Neural crest cell (in vitro differentiated cells): ENCODE measurements at regions not wholly inside any gene's neighbourhood (a gene's known extent, or its start where the extent isn't known, plus 50 kb on each side); places are given as distances from the start of the nearest gene placed in this dataset.
"Not testable (repeated sequence)": the region's sequence is repeated elsewhere in the genome, so short reads cannot be mapped to it uniquely, and the experiment has no call there.

Source experiments
- DNase-seq: peaks from one replicate; pipeline ENCODE4 v3.0.0; 2021; ENCODE audit warnings: low read depth, mixed read lengths, low spot score
- H3K27ac Mint-ChIP-seq: one replicate; pipeline ENCODE4 v1.8.0; 2021; ENCODE audit warnings: mild to moderate bottlenecking, mixed read lengths; ENCODE audit not compliant: unreplicated experiment
- H3K27me3 Mint-ChIP-seq: 2 replicates; pipeline ENCODE4 v1.8.0; 2021; ENCODE audit warnings: low read depth, mild to moderate bottlenecking, mixed read lengths
- H3K36me3 Mint-ChIP-seq: 2 replicates; pipeline ENCODE4 v1.8.0; 2021; ENCODE audit warnings: low read depth, mild to moderate bottlenecking, mixed read lengths
- H3K4me1 Mint-ChIP-seq: 2 replicates; pipeline ENCODE4 v1.8.0; 2021; ENCODE audit warnings: mixed read lengths
- H3K4me3 Mint-ChIP-seq: one replicate; pipeline ENCODE4 v1.8.0; 2021; ENCODE audit warnings: mild to moderate bottlenecking, mixed read lengths
- H3K9me3 Mint-ChIP-seq: 2 replicates; pipeline ENCODE4 v1.8.0; 2021; ENCODE audit warnings: mixed read lengths
- TF ChIP-seq, protein P1 (sequence below): fragments of 200-600 bp; sonication (generic); conservative IDR thresholded peaks from 2 replicates; pipeline ENCODE4 v1.5.0; 2021; ENCODE audit warnings: antibody characterized with exemption, mild to moderate bottlenecking

DNA sequence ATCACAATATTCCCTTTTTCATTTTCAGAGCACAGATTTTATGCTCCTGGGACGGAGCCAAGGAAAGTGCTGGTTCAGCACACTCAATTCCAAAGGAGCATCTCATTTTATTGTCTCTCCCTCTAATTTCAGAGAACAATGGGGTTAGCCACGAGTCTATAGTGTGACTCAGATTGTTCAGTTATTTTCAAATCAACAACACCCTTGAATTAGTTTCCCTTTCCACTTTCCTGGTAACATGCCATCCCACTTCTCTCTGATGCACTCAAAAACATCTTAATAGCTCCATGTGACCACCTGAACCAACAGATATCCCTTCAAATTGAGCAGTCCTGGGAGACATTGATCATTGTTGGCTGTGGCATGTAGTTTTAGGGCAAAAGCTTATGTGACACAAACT lies 389.7 kb upstream of the MDFIC2 start:
- TF ChIP-seq, protein P1, sequence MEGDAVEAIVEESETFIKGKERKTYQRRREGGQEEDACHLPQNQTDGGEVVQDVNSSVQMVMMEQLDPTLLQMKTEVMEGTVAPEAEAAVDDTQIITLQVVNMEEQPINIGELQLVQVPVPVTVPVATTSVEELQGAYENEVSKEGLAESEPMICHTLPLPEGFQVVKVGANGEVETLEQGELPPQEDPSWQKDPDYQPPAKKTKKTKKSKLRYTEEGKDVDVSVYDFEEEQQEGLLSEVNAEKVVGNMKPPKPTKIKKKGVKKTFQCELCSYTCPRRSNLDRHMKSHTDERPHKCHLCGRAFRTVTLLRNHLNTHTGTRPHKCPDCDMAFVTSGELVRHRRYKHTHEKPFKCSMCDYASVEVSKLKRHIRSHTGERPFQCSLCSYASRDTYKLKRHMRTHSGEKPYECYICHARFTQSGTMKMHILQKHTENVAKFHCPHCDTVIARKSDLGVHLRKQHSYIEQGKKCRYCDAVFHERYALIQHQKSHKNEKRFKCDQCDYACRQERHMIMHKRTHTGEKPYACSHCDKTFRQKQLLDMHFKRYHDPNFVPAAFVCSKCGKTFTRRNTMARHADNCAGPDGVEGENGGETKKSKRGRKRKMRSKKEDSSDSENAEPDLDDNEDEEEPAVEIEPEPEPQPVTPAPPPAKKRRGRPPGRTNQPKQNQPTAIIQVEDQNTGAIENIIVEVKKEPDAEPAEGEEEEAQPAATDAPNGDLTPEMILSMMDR: no peak
- no peaks in the 10 kb centered on the region for H3K9me3 Mint-ChIP-seq
- H3K36me3 Mint-ChIP-seq: no peaks in the 10 kb centered on the region
- H3K27ac Mint-ChIP-seq: no peak overlapping the region
- no peaks in the 10 kb centered on the region for H3K4me1 Mint-ChIP-seq
- DNase-seq: no peak
- no peaks in the 10 kb centered on the region for H3K27me3 Mint-ChIP-seq
- H3K4me3 Mint-ChIP-seq: no peak overlapping the region

DNA sequence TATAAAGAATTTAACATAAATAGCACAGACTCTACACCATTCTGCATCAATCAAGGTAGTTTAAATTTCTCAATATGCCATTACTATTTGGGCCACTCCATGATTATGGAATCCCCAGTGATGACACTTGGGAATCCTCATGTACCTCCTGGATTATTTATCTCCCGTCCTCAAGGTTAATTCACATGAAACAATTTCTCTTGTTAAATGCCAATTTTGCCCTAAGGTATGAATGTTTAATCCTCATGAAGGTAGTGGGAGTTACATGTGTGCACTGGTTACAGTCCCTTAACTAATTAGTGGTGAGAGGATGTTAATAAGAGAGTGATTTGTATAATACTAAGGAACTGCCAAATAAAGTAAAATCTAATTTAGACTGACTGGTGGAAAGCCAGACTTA lies 372.3 kb upstream of the MDFIC2 start:
- Mint-ChIP-seq H3K27me3 (peaks cover 12% of the 10 kb centered on the region), H3K4me1 (no peaks in the 10 kb centered on the region), H3K36me3 (peaks cover 2% of the 10 kb centered on the region), H3K27ac (no peak overlapping the region), H3K4me3 (no peak overlapping the region), H3K9me3 (peaks cover 7% of the 10 kb centered on the region)
- TF ChIP-seq, protein P1: no peak
- DNase-seq: no peak

DNA sequence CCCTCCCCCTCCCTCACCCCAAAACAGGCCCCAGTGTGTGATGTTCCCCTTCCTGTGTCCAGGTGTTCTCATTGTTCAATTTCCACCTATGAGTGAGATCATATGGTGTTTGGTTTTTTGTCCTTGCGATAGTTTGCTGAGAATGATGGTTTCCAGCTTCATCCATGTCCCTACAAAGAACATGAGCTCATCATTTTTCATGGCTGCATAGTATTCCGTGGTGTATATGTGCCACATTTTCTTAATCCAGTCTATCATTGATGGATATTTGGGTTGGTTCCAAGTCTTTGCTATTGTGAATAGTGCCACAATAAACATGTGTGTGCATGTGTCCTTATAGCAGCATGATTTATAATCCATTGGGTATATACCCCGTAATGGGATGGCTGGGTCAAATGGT lies 363.4 kb upstream of the MDFIC2 start:
- not testable (repeated sequence) for H3K36me3 Mint-ChIP-seq, H3K4me1 Mint-ChIP-seq, H3K27me3 Mint-ChIP-seq, DNase-seq, H3K27ac Mint-ChIP-seq, H3K4me3 Mint-ChIP-seq
- peaks cover 13% of the 10 kb centered on the region for H3K9me3 Mint-ChIP-seq

DNA sequence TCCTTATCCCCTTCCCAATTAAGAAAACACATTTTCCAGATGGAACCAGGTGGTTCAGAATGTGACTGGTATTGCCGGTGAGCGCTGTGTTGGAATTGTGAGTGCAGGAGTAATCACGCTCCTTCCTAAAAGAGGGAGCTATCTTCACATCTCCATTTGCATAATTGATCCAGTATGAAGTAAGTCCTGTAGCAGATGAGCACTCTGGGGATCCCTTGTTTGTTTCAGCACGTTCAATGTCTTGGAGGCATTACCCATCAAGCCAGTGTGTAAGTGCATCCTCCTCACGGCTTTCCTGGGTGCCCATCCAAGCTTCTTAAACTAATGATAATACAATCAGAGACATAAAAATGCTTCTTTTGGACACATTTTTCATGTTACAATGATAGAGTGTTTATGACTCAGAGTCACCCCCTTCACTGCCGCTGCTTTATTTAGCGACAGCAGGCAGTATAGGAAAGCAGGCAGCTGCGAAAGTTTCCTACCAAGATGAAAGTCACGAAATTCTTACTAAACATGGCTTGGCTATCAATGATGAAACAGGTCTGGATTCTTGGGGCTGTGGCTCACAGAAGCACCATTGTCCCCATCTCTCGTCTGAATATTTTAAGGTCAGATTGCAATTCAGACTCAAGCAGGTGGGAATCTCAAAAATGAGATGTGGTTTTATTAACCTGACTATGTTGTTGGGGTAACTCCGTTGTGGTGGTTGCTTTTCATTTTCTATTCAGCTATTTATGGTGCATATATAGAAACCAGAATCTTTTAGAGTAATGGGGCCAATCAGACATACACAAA lies 346.3 kb upstream of the MDFIC2 start:
- TF ChIP-seq, protein P1: no peak
- DNase-seq: no peak
- H3K4me3 Mint-ChIP-seq: no peak overlapping the region
- no peaks in the 10 kb centered on the region for H3K27me3 Mint-ChIP-seq
- no peak overlapping the region for H3K27ac Mint-ChIP-seq
- no peaks in the 10 kb centered on the region for H3K4me1 Mint-ChIP-seq
- peaks cover 4% of the 10 kb centered on the region for H3K9me3 Mint-ChIP-seq
- H3K36me3 Mint-ChIP-seq: peaks cover 3% of the 10 kb centered on the region

DNA sequence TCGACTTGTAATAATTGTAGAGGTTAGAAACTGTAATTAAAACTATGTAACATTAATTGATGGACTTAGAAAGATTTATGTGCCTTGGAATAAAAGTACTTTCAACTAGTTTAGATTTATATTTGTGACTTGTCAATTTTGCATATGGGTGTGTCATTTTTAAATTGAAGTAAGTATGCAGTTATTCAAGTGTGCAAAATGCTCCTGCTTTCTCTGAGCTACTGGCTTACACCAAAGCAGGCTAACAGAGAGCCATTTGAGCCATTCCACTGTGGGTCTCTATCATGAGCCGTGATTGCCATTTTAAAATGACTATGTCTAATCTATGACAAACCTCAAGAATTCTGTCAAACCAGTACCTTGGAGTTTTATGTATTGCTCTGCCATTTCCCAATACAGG lies 345.0 kb upstream of the MDFIC2 start:
- no peaks in the 10 kb centered on the region for H3K27me3 Mint-ChIP-seq
- H3K27ac Mint-ChIP-seq: no peak overlapping the region
- H3K9me3 Mint-ChIP-seq: peaks cover 4% of the 10 kb centered on the region
- TF ChIP-seq, protein P1: no peak
- DNase-seq: no peak
- no peak overlapping the region for H3K4me3 Mint-ChIP-seq
- H3K36me3 Mint-ChIP-seq: peaks cover 3% of the 10 kb centered on the region
- H3K4me1 Mint-ChIP-seq: no peaks in the 10 kb centered on the region

DNA sequence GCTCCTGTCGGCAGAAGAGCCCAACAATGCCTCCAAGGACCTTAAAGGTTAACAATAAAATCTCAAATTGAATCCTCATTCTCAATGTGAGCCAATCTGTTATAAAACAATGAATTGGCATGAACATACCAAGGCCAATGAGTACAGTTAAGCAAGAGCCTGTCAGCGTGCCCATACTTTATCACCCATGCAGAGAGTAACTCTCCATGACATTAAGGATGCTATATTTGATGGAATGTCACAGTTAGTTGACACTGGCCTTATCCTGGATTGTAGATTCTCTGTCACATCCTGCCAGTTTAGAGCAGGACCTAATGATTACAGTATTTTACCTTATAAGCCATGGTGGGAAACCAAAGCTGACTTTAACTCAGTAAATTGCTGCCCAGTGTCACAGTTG lies 335.4 kb upstream of the MDFIC2 start:
- H3K4me1 Mint-ChIP-seq: no peaks in the 10 kb centered on the region
- TF ChIP-seq, protein P1: no peak
- no peak overlapping the region for H3K27ac Mint-ChIP-seq
- no peaks in the 10 kb centered on the region for H3K36me3 Mint-ChIP-seq
- peaks cover 4% of the 10 kb centered on the region for H3K9me3 Mint-ChIP-seq
- no peaks in the 10 kb centered on the region for H3K27me3 Mint-ChIP-seq
- no peak for DNase-seq
- no peak overlapping the region for H3K4me3 Mint-ChIP-seq
